ENCODE measurements at regions not wholly inside any gene's neighbourhood (a gene's known extent, or its start where the extent isn't known, plus 50 kb on each side); places are given as distances from the start of the nearest gene placed in this dataset.

GRCh38 chr13:33536601-33537000, 251.0 kb upstream of the STARD13 start:
- TF ChIP-seq GATA2 (IDR thresholded peaks at IDR 0.05; ENCODE audit: low read depth, low read length): no peak
- TF ChIP-seq GATA3 (IDR thresholded peaks at IDR 0.05; ENCODE audit: low read depth, low read length): no peak
